NCI-H1105 treated with DMSO at 0.1 percent for 48 hours (cell line): ENCODE measurements at regions not wholly inside any gene's neighbourhood (a gene's known extent, or its start where the extent isn't known, plus 50 kb on each side); places are given as distances from the start of the nearest gene placed in this dataset.

ENCODE experiments used
- DNase-seq: peaks from one replicate; lab custom pipeline; 2025; lab: John Stamatoyannopoulos, UW

GRCh38 chr22:27667121-27667843 lies 134.3 kb downstream of the MN1 start:
- no peak for DNase-seq

DNA sequence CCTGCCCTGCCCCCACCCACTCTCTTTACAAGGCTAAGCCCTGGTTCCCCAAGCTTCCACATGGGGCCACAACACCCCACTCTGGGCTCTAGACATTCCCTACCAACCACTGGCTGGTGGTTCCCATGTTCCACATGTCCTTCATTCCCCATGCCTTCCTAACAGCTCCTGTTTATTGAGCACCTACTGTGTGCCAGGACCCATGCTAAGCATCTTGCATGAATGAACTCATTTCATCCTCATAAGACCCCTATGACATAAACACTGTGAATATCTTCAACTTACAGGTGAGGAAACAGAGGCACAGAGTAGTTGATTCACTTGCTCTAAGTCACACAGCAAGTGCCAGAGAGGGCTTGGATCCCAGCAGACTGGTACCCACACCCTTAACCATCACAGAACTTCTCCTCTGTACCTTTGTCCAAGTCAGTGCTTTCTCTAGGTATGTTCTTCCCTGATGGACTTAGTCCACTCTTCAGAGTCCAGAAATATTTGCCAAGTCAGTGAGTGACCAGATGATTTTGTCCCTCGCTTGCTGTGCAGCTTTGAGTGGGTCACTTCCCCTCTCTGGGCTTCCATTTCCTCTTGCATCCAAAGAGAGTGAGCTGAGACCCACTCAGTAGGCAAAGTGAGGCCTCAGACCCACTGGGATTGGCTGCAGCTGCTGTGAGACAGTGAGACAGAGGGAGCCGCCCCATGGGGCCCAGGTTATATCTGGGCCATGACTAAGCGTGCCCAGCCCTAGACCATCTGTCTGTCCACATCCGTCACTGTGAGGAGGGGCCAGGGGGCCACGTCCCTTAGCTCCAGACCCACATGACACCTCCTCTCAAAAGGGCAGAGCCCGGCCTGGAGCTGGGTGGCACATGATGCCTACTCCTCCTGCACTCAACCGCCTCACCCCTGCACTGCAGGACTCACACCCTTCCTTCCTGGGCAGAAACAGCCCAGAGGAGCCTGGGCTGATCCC lies 132.4 kb downstream of the MN1 start:
- no peak for DNase-seq

DNA sequence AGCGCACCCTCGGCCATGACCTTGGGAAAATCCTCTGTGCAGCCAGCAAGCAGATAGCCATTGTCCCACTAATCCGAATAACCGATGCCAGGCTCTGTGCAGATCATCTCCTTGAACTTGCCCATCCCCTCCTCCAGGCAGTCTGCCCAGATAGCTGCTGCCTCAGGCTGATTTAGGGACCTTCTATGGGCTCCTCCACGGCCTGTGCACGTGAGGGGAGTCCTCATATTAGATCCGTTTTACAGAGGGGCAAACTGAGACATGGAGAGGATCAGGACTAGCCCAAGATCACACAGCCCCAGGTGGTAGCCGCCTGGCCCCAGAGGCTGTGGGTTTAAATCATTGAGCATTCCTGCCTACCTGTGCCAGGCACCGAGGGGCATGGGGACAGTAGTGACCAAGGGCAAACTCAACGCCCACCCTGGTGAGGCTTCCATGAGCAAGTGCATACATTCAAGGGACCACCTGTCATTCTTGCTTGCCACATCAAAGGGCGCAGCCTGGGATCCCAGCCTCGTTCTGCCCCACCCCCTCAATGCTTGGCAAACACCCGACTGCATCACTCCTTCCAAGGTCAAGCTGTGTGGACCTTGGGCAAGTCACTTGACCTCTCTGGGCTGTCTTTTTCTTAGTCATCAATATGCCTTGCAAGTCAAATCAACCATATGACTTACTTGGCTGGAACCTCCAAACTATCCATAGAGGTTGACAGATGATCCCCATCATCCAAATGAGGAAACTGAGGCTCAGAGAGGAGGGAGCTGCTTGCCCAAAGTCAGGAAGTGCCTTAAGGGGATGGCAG lies 131.6 kb downstream of the MN1 start:
- no peak for DNase-seq

DNA sequence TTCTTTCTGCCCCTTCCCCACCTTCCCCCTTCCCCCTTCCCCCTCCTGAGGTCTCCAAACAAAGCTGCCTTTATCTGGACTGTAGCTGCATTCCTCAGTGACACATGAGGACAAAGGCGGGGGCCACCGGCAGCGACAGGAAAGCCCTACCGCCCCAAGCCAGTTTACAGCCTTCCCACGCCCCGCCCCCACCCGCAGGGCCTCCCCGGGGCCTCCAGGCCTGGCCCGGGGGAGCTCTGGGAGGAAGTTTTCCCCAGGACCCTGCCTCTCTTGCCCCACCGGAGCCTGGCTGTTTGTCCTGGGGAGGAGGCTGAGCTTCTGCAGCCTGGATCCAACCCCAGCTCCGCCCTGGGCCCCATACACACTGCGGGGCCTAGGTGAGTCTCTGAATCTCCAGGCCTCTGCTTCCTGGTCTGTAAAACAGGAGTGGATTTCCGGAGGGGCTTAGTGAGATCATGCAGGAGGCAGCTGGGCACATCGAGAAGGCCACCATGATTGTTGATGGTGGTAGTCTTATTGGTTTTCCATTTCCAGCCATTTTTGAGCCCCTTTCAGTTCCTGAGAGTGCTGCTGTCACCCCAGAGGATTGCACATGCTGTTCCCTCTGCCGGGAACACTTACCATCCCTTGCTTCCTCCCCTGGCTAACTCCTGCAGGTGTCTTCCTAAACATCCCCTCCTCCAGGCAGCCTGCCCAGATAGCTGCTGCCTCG lies 130.7 kb downstream of the MN1 start:
- no peak for DNase-seq

- DNase-seq: no peak
Observed at GRCh38 chr22:27671413-27671935, 130.1 kb downstream of the MN1 start.

DNA sequence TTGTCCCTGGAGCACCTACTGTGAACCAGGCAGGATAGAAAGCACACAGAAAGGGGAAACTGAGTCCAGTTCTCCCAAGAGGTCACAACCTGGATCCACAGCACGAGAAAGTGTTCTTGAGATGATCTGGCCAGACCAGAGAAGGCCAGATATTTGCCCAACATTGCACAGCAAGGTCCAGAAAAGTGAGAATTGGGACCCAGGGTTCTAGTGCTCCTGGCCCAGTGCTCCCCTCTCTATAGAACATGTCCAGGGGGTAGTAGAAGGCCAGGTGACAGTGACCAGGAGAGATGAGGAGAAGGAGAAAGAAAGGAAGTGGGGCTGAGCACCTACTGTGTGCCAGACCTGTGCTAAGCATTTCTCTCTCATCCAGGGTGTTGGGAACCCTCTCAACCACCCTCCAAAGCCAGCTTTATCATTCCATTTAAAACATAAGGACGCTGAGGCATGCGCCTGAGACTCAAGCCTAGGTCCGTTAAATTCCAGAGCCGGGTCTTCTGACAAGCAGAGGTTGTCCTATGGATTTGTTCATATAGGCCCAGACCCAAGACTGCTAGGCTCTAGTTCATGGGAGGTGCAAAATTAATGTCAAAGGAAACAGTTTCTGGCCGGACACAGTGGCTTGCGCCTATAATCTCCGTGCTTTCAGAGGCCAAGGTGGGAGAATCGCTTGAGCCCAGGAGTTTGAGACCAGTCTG lies 128.7 kb downstream of the MN1 start:
- no peak for DNase-seq

- no peak for DNase-seq
Observed at GRCh38 chr22:27673839-27674238, 127.7 kb downstream of the MN1 start.

- no peak for DNase-seq
Observed at GRCh38 chr22:27674261-27674923, 127.2 kb downstream of the MN1 start.

GRCh38 chr22:27676545-27677213 lies 124.9 kb downstream of the MN1 start:
- no peak for DNase-seq

GRCh38 chr22:27677905-27678458 lies 123.6 kb downstream of the MN1 start:
- no peak for DNase-seq

- DNase-seq: no peak
Observed at GRCh38 chr22:27679176-27679575, 122.4 kb downstream of the MN1 start.

- DNase-seq: no peak
Observed at GRCh38 chr22:27679693-27680488, 121.7 kb downstream of the MN1 start.

GRCh38 chr22:27680636-27681035 lies 120.9 kb downstream of the MN1 start:
- DNase-seq: no peak

DNA sequence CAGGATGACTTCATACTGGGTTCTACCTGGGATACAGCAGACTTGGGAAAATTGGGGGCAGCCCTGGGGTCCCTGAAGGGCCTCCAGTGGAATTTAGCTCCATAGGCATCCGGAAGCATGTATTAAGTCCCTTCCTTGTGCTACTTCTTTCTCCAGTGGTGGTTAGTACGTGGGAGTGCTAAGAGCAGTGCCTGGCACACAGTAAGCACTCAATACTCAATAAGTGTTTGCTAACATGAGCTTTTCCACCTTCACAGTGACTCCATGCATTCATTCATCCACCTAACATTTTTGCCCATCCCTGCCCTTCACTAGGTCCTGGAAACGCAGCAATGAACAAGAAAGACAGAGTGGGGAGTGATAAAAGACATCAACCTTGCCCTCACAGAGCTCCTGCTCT lies 120.5 kb downstream of the MN1 start:
- no peak for DNase-seq

- no peak for DNase-seq
Observed at GRCh38 chr22:27682437-27682836, 119.1 kb downstream of the MN1 start.

DNA sequence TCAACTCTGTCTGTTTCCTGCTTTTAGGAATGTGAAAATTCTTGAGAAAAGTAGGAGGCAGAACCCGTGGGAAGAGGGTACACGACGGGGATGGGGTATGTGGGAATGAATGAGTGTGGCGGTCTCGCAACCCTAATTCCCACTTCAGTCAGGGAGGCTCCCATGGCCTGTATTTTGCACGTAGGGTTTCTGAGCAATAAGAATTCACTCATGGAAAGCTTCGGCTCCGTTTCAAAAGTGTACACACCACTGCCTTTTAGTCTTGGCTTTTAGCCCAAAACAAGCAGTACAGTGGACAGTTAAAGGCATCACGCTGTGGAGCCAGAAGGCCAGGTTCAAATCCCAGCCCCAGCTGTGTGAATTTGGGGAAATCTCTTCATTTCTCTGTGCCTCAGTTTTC lies 116.7 kb downstream of the MN1 start:
- no peak for DNase-seq

- no peak for DNase-seq
Observed at GRCh38 chr22:27685515-27685914, 116.0 kb downstream of the MN1 start.

GRCh38 chr22:27685970-27686369 lies 115.6 kb downstream of the MN1 start:
- DNase-seq: no peak

- no peak for DNase-seq
Observed at GRCh38 chr22:27686534-27686933, 115.0 kb downstream of the MN1 start.
